ENCODE measurements at regions not wholly inside any gene's neighbourhood (a gene's known extent, or its start where the extent isn't known, plus 50 kb on each side); places are given as distances from the start of the nearest gene placed in this dataset.

DNA sequence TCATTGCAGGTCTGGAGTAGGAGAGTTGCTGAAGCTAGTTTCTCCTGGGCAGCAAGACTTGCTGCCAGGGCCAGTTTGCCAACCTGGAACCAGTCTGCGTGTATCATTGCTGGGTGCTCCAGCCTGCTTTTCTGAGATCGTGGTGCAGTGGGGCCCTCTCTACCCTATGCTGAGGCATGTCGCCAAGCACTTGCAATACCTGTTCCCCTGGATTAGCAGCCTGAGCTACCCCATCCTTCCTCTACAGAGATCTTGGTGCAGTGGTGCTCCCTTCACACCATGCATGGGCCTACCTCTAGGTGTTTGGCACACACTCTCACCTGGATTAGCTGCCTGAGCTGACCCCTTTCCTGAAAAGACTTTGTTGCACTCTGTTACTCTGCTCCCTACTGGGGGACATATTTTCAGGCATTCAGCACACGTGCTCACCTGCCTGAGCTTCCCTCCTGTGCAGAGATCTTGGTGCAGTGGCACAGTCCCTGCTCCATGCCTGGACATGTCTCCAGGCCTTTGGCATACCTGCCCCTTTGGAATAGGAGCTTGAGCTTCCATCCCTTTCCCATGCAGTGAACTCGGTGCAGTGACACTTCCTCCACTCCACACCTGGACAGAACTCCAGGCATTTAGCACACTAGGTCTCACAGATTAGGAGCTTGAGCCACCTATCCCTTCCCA is 133.7 kb upstream of the CXCL13 start:
- POLR2A ChIA-PET = no interaction called here
- TF ChIP-seq INSM2 (tag by site-specific recombination; IDR thresholded peaks at IDR 0.05) = no peak
- TF ChIP-seq, protein P1, sequence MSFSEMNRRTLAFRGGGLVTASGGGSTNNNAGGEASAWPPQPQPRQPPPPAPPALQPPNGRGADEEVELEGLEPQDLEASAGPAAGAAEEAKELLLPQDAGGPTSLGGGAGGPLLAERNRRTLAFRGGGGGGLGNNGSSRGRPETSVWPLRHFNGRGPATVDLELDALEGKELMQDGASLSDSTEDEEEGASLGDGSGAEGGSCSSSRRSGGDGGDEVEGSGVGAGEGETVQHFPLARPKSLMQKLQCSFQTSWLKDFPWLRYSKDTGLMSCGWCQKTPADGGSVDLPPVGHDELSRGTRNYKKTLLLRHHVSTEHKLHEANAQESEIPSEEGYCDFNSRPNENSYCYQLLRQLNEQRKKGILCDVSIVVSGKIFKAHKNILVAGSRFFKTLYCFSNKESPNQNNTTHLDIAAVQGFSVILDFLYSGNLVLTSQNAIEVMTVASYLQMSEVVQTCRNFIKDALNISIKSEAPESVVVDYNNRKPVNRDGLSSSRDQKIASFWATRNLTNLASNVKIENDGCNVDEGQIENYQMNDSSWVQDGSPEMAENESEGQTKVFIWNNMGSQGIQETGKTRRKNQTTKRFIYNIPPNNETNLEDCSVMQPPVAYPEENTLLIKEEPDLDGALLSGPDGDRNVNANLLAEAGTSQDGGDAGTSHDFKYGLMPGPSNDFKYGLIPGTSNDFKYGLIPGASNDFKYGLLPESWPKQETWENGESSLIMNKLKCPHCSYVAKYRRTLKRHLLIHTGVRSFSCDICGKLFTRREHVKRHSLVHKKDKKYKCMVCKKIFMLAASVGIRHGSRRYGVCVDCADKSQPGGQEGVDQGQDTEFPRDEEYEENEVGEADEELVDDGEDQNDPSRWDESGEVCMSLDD (tag by site-specific recombination; IDR thresholded peaks at IDR 0.05) = no peak
- TF ChIP-seq GFI1B (tag by site-specific recombination; IDR thresholded peaks at IDR 0.05) = no peak
- no peak for TF ChIP-seq ZNF830 (tag by site-specific recombination; IDR thresholded peaks at IDR 0.05; ENCODE audit: low read depth)
- TF ChIP-seq MYNN (tag by site-specific recombination; IDR thresholded peaks at IDR 0.05; ENCODE audit: borderline replicate concordance) = no peak
- no peak for TF ChIP-seq SCRT2 (tag by site-specific recombination; IDR thresholded peaks at IDR 0.05)
- TF ChIP-seq, protein P2, sequence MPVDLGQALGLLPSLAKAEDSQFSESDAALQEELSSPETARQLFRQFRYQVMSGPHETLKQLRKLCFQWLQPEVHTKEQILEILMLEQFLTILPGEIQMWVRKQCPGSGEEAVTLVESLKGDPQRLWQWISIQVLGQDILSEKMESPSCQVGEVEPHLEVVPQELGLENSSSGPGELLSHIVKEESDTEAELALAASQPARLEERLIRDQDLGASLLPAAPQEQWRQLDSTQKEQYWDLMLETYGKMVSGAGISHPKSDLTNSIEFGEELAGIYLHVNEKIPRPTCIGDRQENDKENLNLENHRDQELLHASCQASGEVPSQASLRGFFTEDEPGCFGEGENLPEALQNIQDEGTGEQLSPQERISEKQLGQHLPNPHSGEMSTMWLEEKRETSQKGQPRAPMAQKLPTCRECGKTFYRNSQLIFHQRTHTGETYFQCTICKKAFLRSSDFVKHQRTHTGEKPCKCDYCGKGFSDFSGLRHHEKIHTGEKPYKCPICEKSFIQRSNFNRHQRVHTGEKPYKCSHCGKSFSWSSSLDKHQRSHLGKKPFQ (tag by site-specific recombination; IDR thresholded peaks at IDR 0.05) = no peak
- TF ChIP-seq SP7 (tag by site-specific recombination; IDR thresholded peaks at IDR 0.05) = no peak
- TF ChIP-seq MEIS1 (CRISPR knock-in tag; IDR thresholded peaks at IDR 0.05; ENCODE audit: borderline replicate concordance) = no peak
- no peak for TF ChIP-seq ZNF555 (tag by site-specific recombination; conservative IDR thresholded peaks at IDR 0.05)
- no peak for TF ChIP-seq ZNF707 (tag by site-specific recombination; IDR thresholded peaks at IDR 0.05)
- TF ChIP-seq, protein P3, sequence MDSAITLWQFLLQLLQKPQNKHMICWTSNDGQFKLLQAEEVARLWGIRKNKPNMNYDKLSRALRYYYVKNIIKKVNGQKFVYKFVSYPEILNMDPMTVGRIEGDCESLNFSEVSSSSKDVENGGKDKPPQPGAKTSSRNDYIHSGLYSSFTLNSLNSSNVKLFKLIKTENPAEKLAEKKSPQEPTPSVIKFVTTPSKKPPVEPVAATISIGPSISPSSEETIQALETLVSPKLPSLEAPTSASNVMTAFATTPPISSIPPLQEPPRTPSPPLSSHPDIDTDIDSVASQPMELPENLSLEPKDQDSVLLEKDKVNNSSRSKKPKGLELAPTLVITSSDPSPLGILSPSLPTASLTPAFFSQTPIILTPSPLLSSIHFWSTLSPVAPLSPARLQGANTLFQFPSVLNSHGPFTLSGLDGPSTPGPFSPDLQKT (IDR thresholded peaks at IDR 0.05; ENCODE audit: borderline replicate concordance, low read depth, low read length) = no peak
- TF ChIP-seq, protein P4, sequence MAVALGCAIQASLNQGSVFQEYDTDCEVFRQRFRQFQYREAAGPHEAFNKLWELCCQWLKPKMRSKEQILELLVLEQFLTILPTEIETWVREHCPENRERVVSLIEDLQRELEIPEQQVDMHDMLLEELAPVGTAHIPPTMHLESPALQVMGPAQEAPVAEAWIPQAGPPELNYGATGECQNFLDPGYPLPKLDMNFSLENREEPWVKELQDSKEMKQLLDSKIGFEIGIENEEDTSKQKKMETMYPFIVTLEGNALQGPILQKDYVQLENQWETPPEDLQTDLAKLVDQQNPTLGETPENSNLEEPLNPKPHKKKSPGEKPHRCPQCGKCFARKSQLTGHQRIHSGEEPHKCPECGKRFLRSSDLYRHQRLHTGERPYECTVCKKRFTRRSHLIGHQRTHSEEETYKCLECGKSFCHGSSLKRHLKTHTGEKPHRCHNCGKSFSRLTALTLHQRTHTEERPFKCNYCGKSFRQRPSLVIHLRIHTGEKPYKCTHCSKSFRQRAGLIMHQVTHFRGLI (tag by site-specific recombination; IDR thresholded peaks at IDR 0.05) = no peak
- no peak for TF ChIP-seq PATZ1 (tag by site-specific recombination; IDR thresholded peaks at IDR 0.05)
- TF ChIP-seq YY1 (tag by site-specific recombination; IDR thresholded peaks at IDR 0.05) = no peak
- H3K4me3 ChIP-seq (ENCODE audit: low read depth, low read length) = no peak overlapping the region
- CTCF ChIA-PET = interaction anchor here (1.2 to 2.4 kb wide), 2 partner anchors 20 to 125 kb away, joined by 3 to 7 read pairs; no protein-coding TSS in a partner anchor
- no peaks in the 10 kb centered on the region for H3K9me3 ChIP-seq (ENCODE audit: control insufficient read depth, insufficient read depth, low read depth, low read length)
- H3K4me1 ChIP-seq (ENCODE audit: control insufficient read depth, insufficient read depth, low read length) = no peaks in the 10 kb centered on the region
- H3K36me3 ChIP-seq (ENCODE audit: control insufficient read depth in 2 of 2, insufficient read depth in 1 of 2, low read length in 2 of 2) = no peaks in the 10 kb centered on the region
- H3K27ac ChIP-seq (ENCODE audit: extremely low read depth, low read depth, low read length) = no peak overlapping the region
